Cardiac fibroblast (primary cell): ENCODE measurements at regions not wholly inside any gene's neighbourhood (a gene's known extent, or its start where the extent isn't known, plus 50 kb on each side); places are given as distances from the start of the nearest gene placed in this dataset.
A peak's percentile ranks its signal among the peaks of the same experiment; 100 is the strongest.

Experiments used
- DNase-seq, 2 donors: peaks; one replicate each; pipeline versions ENCODE4 v3.0.0 to v3.0.0-alpha.2; 2010; ENCODE audit warnings: low read depth in 2 of 2
- H3K4me3 ChIP-seq, 2 donors: replicated peaks in 1 of 2; 1 replicate in 1 of 2; 2 replicates in 1 of 2; pipeline ENCODE4 v1.5.1; 2011; ENCODE audit warnings: low read depth in 2 of 2, low read length in 2 of 2, mild to moderate bottlenecking in 2 of 2, moderate library complexity in 1 of 2
- TF ChIP-seq, protein P1 (sequence below): IDR thresholded peaks from one replicate; pipeline ENCODE4 v1.5.1; 2011; ENCODE audit warnings: low read depth, mild to moderate bottlenecking, low read length, inconsistent platforms

DNA sequence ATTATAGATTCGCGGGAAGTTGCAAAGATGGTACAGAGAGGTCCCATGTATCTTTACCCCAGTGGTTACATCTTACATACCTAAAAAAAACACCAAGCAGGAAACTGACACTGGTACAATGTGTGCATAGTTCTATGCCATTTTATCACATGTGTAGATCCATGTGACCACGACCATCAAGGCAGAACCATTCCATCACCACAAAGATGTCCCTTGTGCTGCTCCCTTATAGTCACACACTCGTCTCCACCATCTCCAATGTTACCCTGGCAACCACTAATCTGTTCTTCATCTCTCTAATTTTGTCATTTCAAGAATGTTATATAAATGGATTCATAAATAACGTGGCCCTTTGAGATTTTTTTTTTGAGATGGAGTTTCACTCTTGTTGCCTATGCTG, 156.9 kb upstream of the MAGI3 start:
- DNase-seq: no peak
- no peak overlapping the region for H3K4me3 ChIP-seq
- TF ChIP-seq, protein P1, sequence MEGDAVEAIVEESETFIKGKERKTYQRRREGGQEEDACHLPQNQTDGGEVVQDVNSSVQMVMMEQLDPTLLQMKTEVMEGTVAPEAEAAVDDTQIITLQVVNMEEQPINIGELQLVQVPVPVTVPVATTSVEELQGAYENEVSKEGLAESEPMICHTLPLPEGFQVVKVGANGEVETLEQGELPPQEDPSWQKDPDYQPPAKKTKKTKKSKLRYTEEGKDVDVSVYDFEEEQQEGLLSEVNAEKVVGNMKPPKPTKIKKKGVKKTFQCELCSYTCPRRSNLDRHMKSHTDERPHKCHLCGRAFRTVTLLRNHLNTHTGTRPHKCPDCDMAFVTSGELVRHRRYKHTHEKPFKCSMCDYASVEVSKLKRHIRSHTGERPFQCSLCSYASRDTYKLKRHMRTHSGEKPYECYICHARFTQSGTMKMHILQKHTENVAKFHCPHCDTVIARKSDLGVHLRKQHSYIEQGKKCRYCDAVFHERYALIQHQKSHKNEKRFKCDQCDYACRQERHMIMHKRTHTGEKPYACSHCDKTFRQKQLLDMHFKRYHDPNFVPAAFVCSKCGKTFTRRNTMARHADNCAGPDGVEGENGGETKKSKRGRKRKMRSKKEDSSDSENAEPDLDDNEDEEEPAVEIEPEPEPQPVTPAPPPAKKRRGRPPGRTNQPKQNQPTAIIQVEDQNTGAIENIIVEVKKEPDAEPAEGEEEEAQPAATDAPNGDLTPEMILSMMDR: no peak

DNA sequence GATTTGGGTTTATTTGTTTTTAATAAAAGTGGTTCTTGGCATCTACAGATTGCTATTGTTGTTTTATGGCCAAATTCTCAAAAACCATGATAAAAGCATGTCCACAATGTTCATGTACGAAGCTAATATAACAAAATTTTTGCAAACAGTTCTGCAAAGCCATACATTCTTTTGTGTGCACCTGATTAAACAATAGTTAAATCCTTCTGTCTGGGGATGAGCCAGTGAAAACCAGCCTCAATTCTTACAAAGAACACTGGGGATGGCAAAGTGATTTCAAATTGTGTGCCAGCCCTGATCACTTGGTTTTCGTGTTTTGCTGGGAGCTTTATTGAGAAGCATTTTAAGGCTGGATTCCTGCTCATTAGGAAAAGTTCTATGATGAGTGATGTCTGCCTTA, 149.1 kb upstream of the MAGI3 start:
- DNase-seq: no peak
- TF ChIP-seq, protein P1: no peak
- no peak overlapping the region for H3K4me3 ChIP-seq

DNA sequence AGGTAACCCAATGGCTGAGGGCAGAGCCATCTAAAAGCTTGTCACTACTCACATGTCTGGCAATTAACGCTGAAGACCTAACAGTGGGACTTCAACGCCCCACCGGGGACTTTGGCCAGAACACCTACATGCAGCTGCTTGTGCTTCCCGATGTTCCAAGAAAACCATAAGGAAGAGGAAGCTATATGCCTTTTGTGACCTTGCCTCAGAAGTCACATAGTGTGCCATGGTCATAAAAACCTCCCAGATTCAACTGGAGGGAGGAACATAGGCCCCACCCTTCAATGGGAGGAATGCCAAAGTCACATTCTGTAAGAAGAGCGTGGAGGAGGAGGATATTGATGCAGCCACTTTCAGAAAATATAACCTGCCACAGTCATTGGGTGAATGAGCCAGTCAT, 147.8 kb upstream of the MAGI3 start:
- peak in 1 of 2 donors; percentile 5 for DNase-seq
- H3K4me3 ChIP-seq: no peak overlapping the region
- TF ChIP-seq, protein P1: no peak

DNA sequence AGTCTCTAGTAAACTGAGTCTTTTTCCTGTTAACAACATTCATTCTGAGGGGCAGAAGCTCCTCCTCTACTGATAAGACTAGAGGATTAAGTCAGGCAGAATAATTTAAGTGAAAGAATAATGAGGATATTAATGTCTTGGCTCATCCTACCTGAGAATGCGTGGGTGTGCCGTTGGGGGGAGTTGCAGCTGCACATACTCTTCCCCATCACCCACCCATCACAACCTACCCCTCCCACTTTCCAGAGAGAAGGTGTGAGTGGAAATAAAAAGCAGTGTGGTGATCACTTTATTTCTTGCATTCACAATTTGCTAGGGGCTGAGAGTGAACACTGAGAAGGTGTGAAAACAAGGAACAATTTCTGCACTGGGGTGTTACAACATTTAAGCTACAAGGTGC, 146.8 kb upstream of the MAGI3 start:
- H3K4me3 ChIP-seq: no peak overlapping the region
- no peak for DNase-seq
- TF ChIP-seq, protein P1: no peak

DNA sequence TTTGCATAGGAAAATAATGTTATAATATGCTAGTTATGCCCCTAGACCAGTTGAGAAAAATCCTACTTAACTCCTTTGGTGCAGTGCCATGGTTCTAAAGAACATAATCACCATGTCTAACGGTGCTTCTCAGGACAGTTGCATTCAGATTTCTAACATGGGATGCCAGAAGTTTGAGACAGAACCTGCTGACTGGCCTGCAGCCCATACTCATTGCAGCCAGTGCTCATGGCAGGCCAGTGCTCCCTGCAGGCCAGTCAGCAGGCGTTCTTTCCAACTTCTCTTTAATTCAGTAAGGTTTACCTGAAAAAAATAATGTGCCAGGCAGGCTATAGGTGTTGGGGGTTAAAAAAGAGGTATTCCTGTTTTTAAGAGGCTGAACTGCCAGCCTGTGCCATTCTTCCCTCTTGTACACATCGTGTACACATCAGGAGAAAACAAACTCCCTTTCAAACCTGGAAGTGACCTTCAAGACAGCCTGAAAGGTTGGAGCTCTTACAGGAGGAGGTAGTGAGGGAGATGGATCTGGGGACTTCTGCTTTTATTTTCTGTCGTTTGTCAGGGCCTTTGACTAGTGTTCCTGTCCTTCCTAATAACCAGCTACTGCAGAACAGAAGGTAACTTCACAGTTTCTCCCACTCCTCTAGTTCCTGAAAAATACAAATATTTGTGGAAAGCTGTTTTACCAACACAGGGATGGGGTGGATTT, 146.0 kb upstream of the MAGI3 start:
- H3K4me3 ChIP-seq: no peak overlapping the region
- TF ChIP-seq, protein P1: no peak

DNA sequence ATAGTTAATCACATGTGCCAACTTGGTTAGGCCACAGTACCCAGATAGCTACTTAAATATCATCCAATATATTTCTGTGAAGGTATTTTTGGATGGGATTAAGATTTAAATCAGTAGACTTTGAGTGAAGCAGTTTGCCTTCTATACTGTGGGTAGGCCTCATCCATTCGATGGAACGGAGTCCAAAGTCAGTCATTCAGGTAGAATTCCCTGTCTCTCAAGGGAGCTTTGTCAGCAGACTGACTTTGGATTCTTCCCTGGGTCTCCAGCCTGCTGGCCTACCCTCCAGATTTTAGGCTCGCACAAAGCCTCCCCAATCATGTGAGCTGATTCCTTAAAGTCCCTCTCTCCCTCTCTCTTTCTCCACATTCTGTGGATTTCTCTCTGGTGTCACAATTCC, 145.1 kb upstream of the MAGI3 start:
- H3K4me3 ChIP-seq: no peak overlapping the region
- TF ChIP-seq, protein P1: no peak
- DNase-seq: no peak

More for the DNA sequence above, 146.0 kb upstream of the MAGI3 start:
- no peak for DNase-seq

DNA sequence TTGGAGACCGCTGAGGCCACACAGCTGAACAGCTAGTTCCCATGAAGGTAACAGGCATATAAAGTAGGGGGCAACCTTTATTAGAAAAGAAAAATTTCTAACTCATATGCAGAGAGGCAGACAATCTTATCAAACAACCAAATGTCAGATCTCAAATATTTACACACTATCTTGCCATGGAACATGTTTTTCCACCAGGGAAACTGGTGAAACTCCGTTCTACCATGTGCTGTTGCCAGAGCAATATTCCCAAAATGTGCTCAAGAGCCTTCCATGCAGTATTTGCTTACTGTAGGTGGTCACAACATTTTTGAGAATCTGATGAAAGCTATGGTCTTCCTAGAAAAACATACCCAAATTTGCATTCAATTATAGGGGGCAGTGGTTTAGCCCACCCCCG, 143.4 kb upstream of the MAGI3 start:
- TF ChIP-seq, protein P1: no peak
- DNase-seq: no peak
- H3K4me3 ChIP-seq: no peak overlapping the region
